HEK293 (cell line): ENCODE measurements at regions not wholly inside any gene's neighbourhood (a gene's known extent, or its start where the extent isn't known, plus 50 kb on each side); places are given as distances from the start of the nearest gene placed in this dataset.

Experiments used
- IKZF3 ChIP-seq: fragments of 450-650 bp; IDR thresholded peaks from 2 replicates; pipeline ENCODE4 v1.5.0; 2018; ENCODE audit warnings: missing biosample characterization, mild to moderate bottlenecking, missing genetic modification characterization, moderate library complexity
- KLF9 ChIP-seq: fragments of 450-650 bp; formaldehyde crosslinking; IDR thresholded peaks from 2 replicates; pipeline ENCODE4 v1.5.1; 2016; ENCODE audit warnings: missing biosample characterization, missing genetic modification characterization, low read depth
- MEIS1 ChIP-seq: sonication (generic); formaldehyde crosslinking; IDR thresholded peaks from 2 replicates; pipeline ENCODE4 v1.8.1; 2022; ENCODE audit warnings: missing genetic modification reagents, mild to moderate bottlenecking, borderline replicate concordance
- ZNF174 ChIP-seq: fragments of 450-650 bp; formaldehyde crosslinking; IDR thresholded peaks from 2 replicates; pipeline ENCODE4 v1.5.0; 2017; ENCODE audit warnings: missing biosample characterization, mild to moderate bottlenecking, missing genetic modification characterization
- ZNF274 ChIP-seq, 2 experiments: fragments of 200-500 bp in 1 of 2; fragments of 450-650 bp in 1 of 2; sonication (Bioruptor generic) in 1 of 2; formaldehyde crosslinking in 1 of 2; IDR thresholded peaks; 2 replicates each; pipeline versions ENCODE4 v1.5.1 to v1.6.1; 2014 to 2016; ENCODE audit warnings: borderline replicate concordance in 1 of 2, inconsistent platforms in 1 of 2, low read length in 1 of 2, missing biosample characterization in 1 of 2, missing genetic modification characterization in 1 of 2
- ZNF324 ChIP-seq: fragments of 450-650 bp; formaldehyde crosslinking; IDR thresholded peaks from 2 replicates; pipeline ENCODE4 v1.5.1; 2016; ENCODE audit warnings: missing biosample characterization, missing genetic modification characterization
- ZNF544 ChIP-seq: fragments of 450-650 bp; formaldehyde crosslinking; IDR thresholded peaks from 2 replicates; pipeline ENCODE4 v1.5.0; 2017; ENCODE audit warnings: missing biosample characterization, missing genetic modification characterization
- ZNF747 ChIP-seq: fragments of 450-650 bp; formaldehyde crosslinking; IDR thresholded peaks from 2 replicates; pipeline ENCODE4 v1.5.1; 2016; ENCODE audit warnings: missing biosample characterization, missing genetic modification characterization
- TF ChIP-seq, protein P1 (sequence below): fragments of 450-650 bp; formaldehyde crosslinking; optimal IDR thresholded peaks from 2 replicates; pipeline ENCODE3; 2016; ENCODE audit warnings: missing biosample characterization, mild to moderate bottlenecking, missing genetic modification characterization
- TF ChIP-seq, protein P2 (sequence below): fragments of 450-650 bp; formaldehyde crosslinking; IDR thresholded peaks from 2 replicates; pipeline ENCODE4 v1.5.1; 2016; ENCODE audit warnings: missing biosample characterization, missing genetic modification characterization
- TF ChIP-seq, protein P3 (sequence below): fragments of 450-650 bp; formaldehyde crosslinking; IDR thresholded peaks from 2 replicates; pipeline ENCODE4 v1.5.1; 2016; ENCODE audit warnings: missing biosample characterization, missing genetic modification characterization
- TF ChIP-seq, protein P4 (sequence below): fragments of 450-650 bp; formaldehyde crosslinking; IDR thresholded peaks from 2 replicates; pipeline ENCODE4 v1.5.1; 2016; ENCODE audit warnings: missing biosample characterization, missing genetic modification characterization

DNA sequence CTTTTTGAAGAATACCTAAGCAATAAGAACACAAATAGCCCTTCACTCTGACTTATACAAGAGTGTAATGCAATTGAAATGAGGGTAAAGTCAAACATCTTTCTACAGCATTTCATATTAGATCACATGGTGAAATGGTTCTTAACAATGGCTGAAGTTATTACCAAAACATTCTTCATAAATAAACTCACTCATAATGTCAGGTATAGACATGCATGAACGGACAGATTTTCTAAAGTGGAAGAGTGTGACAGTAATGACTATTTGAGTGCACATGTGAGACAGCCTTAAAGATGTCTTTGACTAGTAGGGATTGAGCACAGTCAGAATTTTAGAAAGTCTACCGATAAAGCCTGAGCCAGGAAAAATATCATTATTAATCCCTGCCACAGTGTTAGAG is 471.0 kb downstream of the ZPLD1 start:
- TF ChIP-seq, protein P1, sequence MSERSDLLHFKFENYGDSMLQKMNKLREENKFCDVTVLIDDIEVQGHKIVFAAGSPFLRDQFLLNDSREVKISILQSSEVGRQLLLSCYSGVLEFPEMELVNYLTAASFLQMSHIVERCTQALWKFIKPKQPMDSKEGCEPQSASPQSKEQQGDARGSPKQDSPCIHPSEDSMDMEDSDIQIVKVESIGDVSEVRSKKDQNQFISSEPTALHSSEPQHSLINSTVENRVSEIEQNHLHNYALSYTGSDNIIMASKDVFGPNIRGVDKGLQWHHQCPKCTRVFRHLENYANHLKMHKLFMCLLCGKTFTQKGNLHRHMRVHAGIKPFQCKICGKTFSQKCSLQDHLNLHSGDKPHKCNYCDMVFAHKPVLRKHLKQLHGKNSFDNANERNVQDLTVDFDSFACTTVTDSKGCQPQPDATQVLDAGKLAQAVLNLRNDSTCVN (tag by site-specific recombination) = no peak
- TF ChIP-seq ZNF747 (no peak), ZNF174 (tag by site-specific recombination) (no peak), IKZF3 (no peak), ZNF544 (tag by site-specific recombination) (no peak), ZNF274 (IDR thresholded peaks at IDR 0.05; ENCODE audit: low read length) (no peak), ZNF274 (tag by site-specific recombination; IDR thresholded peaks at IDR 0.05; ENCODE audit: borderline replicate concordance) (no peak), ZNF324 (tag by site-specific recombination) (no peak), KLF9 (tag by site-specific recombination) (no peak), MEIS1 (CRISPR knock-in tag) (no peak)
- TF ChIP-seq, protein P2, sequence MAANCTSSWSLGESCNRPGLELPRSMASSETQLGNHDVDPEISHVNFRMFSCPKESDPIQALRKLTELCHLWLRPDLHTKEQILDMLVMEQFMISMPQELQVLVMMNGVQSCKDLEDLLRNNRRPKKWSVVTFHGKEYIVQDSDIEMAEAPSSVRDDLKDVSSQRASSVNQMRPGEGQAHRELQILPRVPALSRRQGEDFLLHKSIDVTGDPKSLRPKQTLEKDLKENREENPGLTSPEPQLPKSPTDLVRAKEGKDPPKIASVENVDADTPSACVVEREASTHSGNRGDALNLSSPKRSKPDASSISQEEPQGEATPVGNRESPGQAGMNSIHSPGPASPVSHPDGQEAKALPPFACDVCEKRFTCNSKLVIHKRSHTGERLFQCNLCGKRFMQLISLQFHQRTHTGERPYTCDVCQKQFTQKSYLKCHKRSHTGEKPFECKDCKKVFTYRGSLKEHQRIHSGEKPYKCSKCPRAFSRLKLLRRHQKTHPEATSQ = no peak
- TF ChIP-seq, protein P3, sequence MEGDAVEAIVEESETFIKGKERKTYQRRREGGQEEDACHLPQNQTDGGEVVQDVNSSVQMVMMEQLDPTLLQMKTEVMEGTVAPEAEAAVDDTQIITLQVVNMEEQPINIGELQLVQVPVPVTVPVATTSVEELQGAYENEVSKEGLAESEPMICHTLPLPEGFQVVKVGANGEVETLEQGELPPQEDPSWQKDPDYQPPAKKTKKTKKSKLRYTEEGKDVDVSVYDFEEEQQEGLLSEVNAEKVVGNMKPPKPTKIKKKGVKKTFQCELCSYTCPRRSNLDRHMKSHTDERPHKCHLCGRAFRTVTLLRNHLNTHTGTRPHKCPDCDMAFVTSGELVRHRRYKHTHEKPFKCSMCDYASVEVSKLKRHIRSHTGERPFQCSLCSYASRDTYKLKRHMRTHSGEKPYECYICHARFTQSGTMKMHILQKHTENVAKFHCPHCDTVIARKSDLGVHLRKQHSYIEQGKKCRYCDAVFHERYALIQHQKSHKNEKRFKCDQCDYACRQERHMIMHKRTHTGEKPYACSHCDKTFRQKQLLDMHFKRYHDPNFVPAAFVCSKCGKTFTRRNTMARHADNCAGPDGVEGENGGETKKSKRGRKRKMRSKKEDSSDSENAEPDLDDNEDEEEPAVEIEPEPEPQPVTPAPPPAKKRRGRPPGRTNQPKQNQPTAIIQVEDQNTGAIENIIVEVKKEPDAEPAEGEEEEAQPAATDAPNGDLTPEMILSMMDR (tag by site-specific recombination) = no peak
- TF ChIP-seq, protein P4, sequence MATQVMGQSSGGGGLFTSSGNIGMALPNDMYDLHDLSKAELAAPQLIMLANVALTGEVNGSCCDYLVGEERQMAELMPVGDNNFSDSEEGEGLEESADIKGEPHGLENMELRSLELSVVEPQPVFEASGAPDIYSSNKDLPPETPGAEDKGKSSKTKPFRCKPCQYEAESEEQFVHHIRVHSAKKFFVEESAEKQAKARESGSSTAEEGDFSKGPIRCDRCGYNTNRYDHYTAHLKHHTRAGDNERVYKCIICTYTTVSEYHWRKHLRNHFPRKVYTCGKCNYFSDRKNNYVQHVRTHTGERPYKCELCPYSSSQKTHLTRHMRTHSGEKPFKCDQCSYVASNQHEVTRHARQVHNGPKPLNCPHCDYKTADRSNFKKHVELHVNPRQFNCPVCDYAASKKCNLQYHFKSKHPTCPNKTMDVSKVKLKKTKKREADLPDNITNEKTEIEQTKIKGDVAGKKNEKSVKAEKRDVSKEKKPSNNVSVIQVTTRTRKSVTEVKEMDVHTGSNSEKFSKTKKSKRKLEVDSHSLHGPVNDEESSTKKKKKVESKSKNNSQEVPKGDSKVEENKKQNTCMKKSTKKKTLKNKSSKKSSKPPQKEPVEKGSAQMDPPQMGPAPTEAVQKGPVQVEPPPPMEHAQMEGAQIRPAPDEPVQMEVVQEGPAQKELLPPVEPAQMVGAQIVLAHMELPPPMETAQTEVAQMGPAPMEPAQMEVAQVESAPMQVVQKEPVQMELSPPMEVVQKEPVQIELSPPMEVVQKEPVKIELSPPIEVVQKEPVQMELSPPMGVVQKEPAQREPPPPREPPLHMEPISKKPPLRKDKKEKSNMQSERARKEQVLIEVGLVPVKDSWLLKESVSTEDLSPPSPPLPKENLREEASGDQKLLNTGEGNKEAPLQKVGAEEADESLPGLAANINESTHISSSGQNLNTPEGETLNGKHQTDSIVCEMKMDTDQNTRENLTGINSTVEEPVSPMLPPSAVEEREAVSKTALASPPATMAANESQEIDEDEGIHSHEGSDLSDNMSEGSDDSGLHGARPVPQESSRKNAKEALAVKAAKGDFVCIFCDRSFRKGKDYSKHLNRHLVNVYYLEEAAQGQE (tag by site-specific recombination) = no peak
